SJCRH30 (cell line): ENCODE measurements at regions not wholly inside any gene's neighbourhood (a gene's known extent, or its start where the extent isn't known, plus 50 kb on each side); places are given as distances from the start of the nearest gene placed in this dataset.
A peak's percentile ranks its signal among the peaks of the same experiment; 100 is the strongest.

Experiments used
- DNase-seq, 2 experiments: peaks; one replicate each; pipeline ENCODE4 v3.0.0-alpha.2; 2015 to 2020
- H3K27ac ChIP-seq: fragments of 250-450 bp; sonication (Bioruptor Pico); 2 replicates; pipeline ENCODE4 v1.5.1; 2020; ENCODE audit warnings: mild to moderate bottlenecking, moderate library complexity
- H3K27me3 ChIP-seq: fragments of 250-450 bp; sonication (Bioruptor Pico); 2 replicates; pipeline ENCODE4 v1.5.1; 2020; ENCODE audit warnings: mild to moderate bottlenecking, moderate library complexity
- H3K36me3 ChIP-seq: fragments of 250-450 bp; sonication (Bioruptor Pico); 2 replicates; pipeline ENCODE4 v1.5.1; 2020; ENCODE audit warnings: mild to moderate bottlenecking, moderate library complexity
- H3K4me1 ChIP-seq: fragments of 250-450 bp; sonication (Bioruptor Pico); 2 replicates; pipeline ENCODE4 v1.5.1; 2020; ENCODE audit warnings: mild to moderate bottlenecking, moderate library complexity
- H3K4me3 ChIP-seq: fragments of 250-450 bp; sonication (Bioruptor Pico); 2 replicates; pipeline ENCODE4 v1.5.1; 2020; ENCODE audit warnings: mild to moderate bottlenecking, moderate library complexity
- H3K9me3 ChIP-seq: fragments of 250-450 bp; sonication (Bioruptor Pico); replicated peaks from 2 replicates; pipeline ENCODE4 v1.5.1; 2020; ENCODE audit warnings: mild to moderate bottlenecking, moderate library complexity

DNA sequence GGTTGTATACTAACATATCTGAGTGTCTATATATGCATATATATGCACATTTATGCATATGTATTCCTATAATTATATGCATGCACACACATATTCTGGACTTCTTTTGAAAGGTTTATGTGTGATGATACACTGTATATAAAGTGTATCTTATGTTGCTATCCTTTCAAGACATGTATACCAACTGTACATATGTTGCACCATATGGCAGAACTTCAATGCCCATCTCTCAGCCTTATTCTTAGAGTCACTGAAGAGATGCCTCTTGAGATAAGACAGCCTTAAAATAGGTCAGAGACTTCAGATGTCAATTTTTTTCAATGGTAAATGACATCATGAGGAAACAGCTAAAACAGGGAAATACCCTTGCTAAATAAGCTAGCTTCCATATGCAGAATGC is 461.4 kb downstream of the SPATA31D1 start:
- Histone ChIP-seq H3K27me3 (no peaks in the 10 kb centered on the region), H3K4me3 (no peak overlapping the region)

DNA sequence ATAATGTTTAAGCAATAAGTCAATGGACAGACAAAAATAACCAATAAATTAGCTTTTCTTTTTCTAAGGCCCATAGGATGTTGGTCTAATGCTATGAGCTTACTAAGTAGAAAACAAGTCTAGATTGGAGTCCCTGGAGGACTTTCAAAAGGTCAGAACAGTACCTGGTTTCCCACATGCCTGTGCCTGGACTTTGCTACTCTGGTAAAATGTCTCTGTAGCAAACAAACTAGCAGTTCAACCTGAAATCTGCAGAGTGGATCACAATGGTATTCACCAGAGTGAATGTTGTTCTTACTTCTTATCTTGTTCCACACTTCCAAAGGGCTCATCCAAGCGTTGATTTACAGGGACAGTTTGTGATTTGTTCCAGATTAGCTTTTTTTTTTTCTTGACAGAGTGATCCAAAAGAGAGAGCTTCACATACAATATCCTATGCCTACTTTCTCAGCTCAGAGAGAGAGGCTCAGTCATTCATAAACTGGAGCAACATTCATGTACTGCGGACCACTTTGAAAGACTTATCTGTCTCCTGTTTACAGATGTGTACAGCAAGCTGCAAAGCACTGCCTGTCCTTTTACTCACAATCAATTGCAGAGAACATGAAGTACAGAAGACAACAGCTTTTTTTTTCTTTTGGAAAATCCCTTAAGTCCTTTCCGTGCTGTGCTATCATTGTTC is 466.1 kb downstream of the SPATA31D1 start:
- Histone ChIP-seq H3K36me3 (no peaks in the 10 kb centered on the region), H3K27me3 (no peaks in the 10 kb centered on the region), H3K27ac (peak overlapping the region; percentile 45), H3K4me3 (no peak overlapping the region), H3K4me1 (peaks cover 15% of the 10 kb centered on the region), H3K9me3 (no peaks in the 10 kb centered on the region)
- DNase-seq = peak in 1 of 2 experiments; percentile 27

More for the DNA sequence above, 461.4 kb downstream of the SPATA31D1 start:
- Histone ChIP-seq H3K36me3 (no peaks in the 10 kb centered on the region), H3K27ac (no peak overlapping the region), H3K4me1 (peaks cover 14% of the 10 kb centered on the region), H3K9me3 (peaks cover 6% of the 10 kb centered on the region)
- DNase-seq = no peak

DNA sequence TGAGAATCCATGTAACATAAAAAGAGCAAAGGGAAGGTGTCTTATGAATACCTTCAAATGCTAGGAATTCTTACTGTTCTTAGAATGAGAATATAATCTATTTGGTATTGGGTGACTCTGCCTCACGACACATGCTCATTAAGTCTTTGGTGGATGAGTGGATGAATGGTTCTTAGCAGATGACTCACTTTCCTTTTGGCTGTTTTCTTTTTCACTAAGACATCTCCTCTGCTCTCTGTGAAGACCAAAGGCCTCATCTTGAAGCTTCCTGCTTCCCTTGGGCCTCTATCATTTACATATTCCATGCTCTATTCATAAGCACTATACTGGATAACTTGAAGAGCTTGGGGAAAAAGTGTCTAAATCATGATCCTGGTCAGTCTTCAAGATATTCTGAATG is 468.1 kb downstream of the SPATA31D1 start:
- DNase-seq = no peak
- Histone ChIP-seq H3K9me3 (no peaks in the 10 kb centered on the region), H3K36me3 (no peaks in the 10 kb centered on the region), H3K4me1 (peaks cover 15% of the 10 kb centered on the region), H3K27me3 (no peaks in the 10 kb centered on the region), H3K27ac (no peak overlapping the region), H3K4me3 (no peak overlapping the region)

GRCh38 chr9:82457298-82457697 is 468.7 kb downstream of the SPATA31D1 start:
- no peak overlapping the region for H3K4me3 ChIP-seq
- H3K27me3 ChIP-seq = no peaks in the 10 kb centered on the region
- H3K36me3 ChIP-seq = no peaks in the 10 kb centered on the region
- no peak overlapping the region for H3K27ac ChIP-seq
- no peaks in the 10 kb centered on the region for H3K9me3 ChIP-seq
- DNase-seq = no peak
- peaks cover 15% of the 10 kb centered on the region for H3K4me1 ChIP-seq

- no peaks in the 10 kb centered on the region for H3K9me3 ChIP-seq
- no peak overlapping the region for H3K4me3 ChIP-seq
- H3K4me1 ChIP-seq = peaks cover 15% of the 10 kb centered on the region
These were observed 469.3 kb downstream of the SPATA31D1 start for GRCh38 chr9:82457891-82458290.

DNA sequence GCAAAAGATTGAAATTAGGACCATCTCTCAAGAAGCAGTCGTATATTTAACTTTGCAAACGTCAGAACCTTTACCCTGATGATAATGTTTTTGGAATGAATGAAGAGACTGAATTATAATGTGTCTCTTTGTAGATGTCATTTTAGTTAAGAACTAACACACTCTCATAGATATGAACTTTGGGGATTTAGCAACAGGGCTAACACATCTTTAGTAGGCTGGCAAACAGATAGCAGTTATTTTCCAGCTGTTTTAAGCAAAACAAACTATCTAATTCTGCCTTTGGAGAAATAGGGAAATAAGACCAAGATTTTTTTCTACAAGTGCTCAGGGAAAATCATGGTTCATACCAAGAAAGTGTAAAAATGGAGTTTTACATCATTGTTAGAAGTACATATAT is 469.7 kb downstream of the SPATA31D1 start:
- Histone ChIP-seq H3K9me3 (no peaks in the 10 kb centered on the region), H3K4me1 (peaks cover 15% of the 10 kb centered on the region), H3K36me3 (no peaks in the 10 kb centered on the region), H3K4me3 (no peak overlapping the region), H3K27ac (no peak overlapping the region), H3K27me3 (no peaks in the 10 kb centered on the region)
- no peak for DNase-seq

More at GRCh38 chr9:82457891-82458290, 469.3 kb downstream of the SPATA31D1 start:
- no peak for DNase-seq
- Histone ChIP-seq H3K36me3 (no peaks in the 10 kb centered on the region), H3K27me3 (no peaks in the 10 kb centered on the region), H3K27ac (no peak overlapping the region)

- Histone ChIP-seq H3K27ac (no peak overlapping the region), H3K4me3 (no peak overlapping the region), H3K4me1 (no peaks in the 10 kb centered on the region), H3K27me3 (no peaks in the 10 kb centered on the region), H3K36me3 (no peaks in the 10 kb centered on the region), H3K9me3 (0 out of 2 replicates have a peak, but pooled peaks cover 3% of the 10 kb centered on the region)
- DNase-seq = peak; percentile 11 to 26
These were observed 478.2 kb downstream of the SPATA31D1 start for GRCh38 chr9:82466616-82467260.

GRCh38 chr9:82467436-82467835 is 478.9 kb downstream of the SPATA31D1 start:
- Histone ChIP-seq H3K4me1 (no peaks in the 10 kb centered on the region), H3K9me3 (0 out of 2 replicates have a peak, but pooled peaks cover 3% of the 10 kb centered on the region), H3K27me3 (no peaks in the 10 kb centered on the region), H3K36me3 (no peaks in the 10 kb centered on the region), H3K4me3 (no peak overlapping the region), H3K27ac (no peak overlapping the region)
- DNase-seq = no peak

- DNase-seq = no peak
- Histone ChIP-seq H3K36me3 (no peaks in the 10 kb centered on the region), H3K4me3 (no peak overlapping the region), H3K4me1 (no peaks in the 10 kb centered on the region), H3K27ac (no peak overlapping the region), H3K27me3 (no peaks in the 10 kb centered on the region), H3K9me3 (0 out of 2 replicates have a peak, but pooled peaks cover 3% of the 10 kb centered on the region)
These were observed 485.7 kb downstream of the SPATA31D1 start for GRCh38 chr9:82474235-82474634.

GRCh38 chr9:82475584-82476301 is 487.2 kb downstream of the SPATA31D1 start:
- no peak for DNase-seq
- Histone ChIP-seq H3K27me3 (no peaks in the 10 kb centered on the region), H3K36me3 (no peaks in the 10 kb centered on the region), H3K4me3 (no peak overlapping the region), H3K9me3 (no peaks in the 10 kb centered on the region), H3K4me1 (no peaks in the 10 kb centered on the region), H3K27ac (no peak overlapping the region)

DNA sequence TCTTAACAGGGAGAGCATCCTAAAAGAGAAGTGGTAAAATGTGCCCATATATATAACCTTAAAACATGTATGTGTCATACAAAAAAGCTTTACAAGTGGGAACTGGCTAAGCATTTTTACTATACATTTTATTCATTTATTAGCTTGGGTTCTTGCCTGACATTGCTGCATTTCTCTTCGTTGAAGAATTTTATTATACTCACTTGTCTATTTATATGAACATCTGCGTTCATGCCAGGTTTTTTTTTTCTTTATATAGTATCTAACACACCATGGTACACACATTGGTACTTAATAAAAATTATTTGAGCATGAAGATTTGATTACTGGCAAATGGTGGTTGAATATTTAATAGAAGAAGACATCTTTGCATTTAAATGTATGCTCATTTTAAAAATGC is 492.3 kb downstream of the SPATA31D1 start:
- H3K4me1 ChIP-seq = no peaks in the 10 kb centered on the region

GRCh38 chr9:82487935-82488312 is 499.4 kb downstream of the SPATA31D1 start:
- Histone ChIP-seq H3K36me3 (no peaks in the 10 kb centered on the region), H3K27ac (no peak overlapping the region), H3K9me3 (no peaks in the 10 kb centered on the region), H3K4me3 (no peak overlapping the region), H3K4me1 (peaks cover 24% of the 10 kb centered on the region), H3K27me3 (no peaks in the 10 kb centered on the region)
- no peak for DNase-seq

More for the DNA sequence above, 492.3 kb downstream of the SPATA31D1 start:
- Histone ChIP-seq H3K9me3 (no peaks in the 10 kb centered on the region), H3K27ac (no peak overlapping the region), H3K27me3 (no peaks in the 10 kb centered on the region), H3K4me3 (no peak overlapping the region), H3K36me3 (no peaks in the 10 kb centered on the region)
- no peak for DNase-seq

GRCh38 chr9:82488313-82489200 is 500.0 kb downstream of the SPATA31D1 start:
- DNase-seq = peak; percentile 83 to 97
- Histone ChIP-seq H3K27ac (peak overlapping the region; percentile 24), H3K36me3 (no peaks in the 10 kb centered on the region), H3K27me3 (no peaks in the 10 kb centered on the region), H3K4me3 (no peak overlapping the region), H3K9me3 (no peaks in the 10 kb centered on the region), H3K4me1 (peaks cover 24% of the 10 kb centered on the region)

GRCh38 chr9:82489201-82489821 is 500.7 kb downstream of the SPATA31D1 start:
- Histone ChIP-seq H3K27ac (peak overlapping the region; percentile 24), H3K36me3 (no peaks in the 10 kb centered on the region), H3K9me3 (no peaks in the 10 kb centered on the region), H3K27me3 (no peaks in the 10 kb centered on the region), H3K4me3 (no peak overlapping the region), H3K4me1 (peaks cover 24% of the 10 kb centered on the region)
- DNase-seq = peak in 1 of 2 experiments; percentile 30
